Fibroblast of lung (primary cell): ENCODE measurements at regions not wholly inside any gene's neighbourhood (a gene's known extent, or its start where the extent isn't known, plus 50 kb on each side); places are given as distances from the start of the nearest gene placed in this dataset.

Experiments used
- DNase-seq, 2 donors: peaks; one replicate each; pipeline versions ENCODE4 v3.0.0 to v3.0.0-alpha.2; 2010; ENCODE audit warnings: low read depth in 2 of 2
- H2AFZ ChIP-seq: 2 replicates; pipeline ENCODE4 v1.5.1; 2012; ENCODE audit warnings: low read length, control low read depth, inconsistent platforms
- H3K27ac ChIP-seq: 2 replicates; pipeline ENCODE4 v1.5.1; 2011; ENCODE audit warnings: low read length, control low read depth; ENCODE audit not compliant: insufficient read depth
- H3K27me3 ChIP-seq: 2 replicates; pipeline ENCODE4 v1.5.1; 2011; ENCODE audit warnings: mild to moderate bottlenecking, low read length; ENCODE audit not compliant: control insufficient read depth, insufficient read depth
- H3K36me3 ChIP-seq: 2 replicates; pipeline ENCODE4 v1.5.1; 2011; ENCODE audit warnings: low read length; ENCODE audit not compliant: control insufficient read depth, insufficient read depth
- H3K4me1 ChIP-seq: 2 replicates; pipeline ENCODE4 v1.5.1; 2011; ENCODE audit warnings: low read length; ENCODE audit not compliant: control insufficient read depth, insufficient read depth; ENCODE audit errors: extremely low read depth
- H3K4me2 ChIP-seq: 2 replicates; pipeline ENCODE4 v1.5.1; 2011; ENCODE audit warnings: low read length, control low read depth; ENCODE audit not compliant: insufficient read depth; ENCODE audit errors: extremely low read depth
- H3K4me3 ChIP-seq, 4 experiments: fragments of 200-600 bp in 1 of 4; sonication (generic) in 1 of 4; replicated peaks in 1 of 4; 2 replicates each; pipeline ENCODE4 v1.5.1; 2011 to 2016; ENCODE audit warnings: low read length in 4 of 4, low read depth in 3 of 4, mild to moderate bottlenecking in 3 of 4, control low read depth in 2 of 4, inconsistent platforms in 1 of 4, mixed read lengths in 1 of 4; ENCODE audit not compliant: insufficient read depth in 1 of 4; ENCODE audit errors: control extremely low read depth in 1 of 4
- H3K79me2 ChIP-seq: 2 replicates; pipeline ENCODE4 v1.5.1; 2012; ENCODE audit warnings: mild to moderate bottlenecking, low read length, inconsistent platforms; ENCODE audit not compliant: control insufficient read depth, insufficient read depth
- H3K9ac ChIP-seq: 2 replicates; pipeline ENCODE4 v1.5.1; 2011; ENCODE audit warnings: mild to moderate bottlenecking, low read length, control low read depth; ENCODE audit not compliant: insufficient read depth
- H3K9me3 ChIP-seq: 2 replicates; pipeline ENCODE4 v1.5.1; 2012; ENCODE audit warnings: low read depth, low read length; ENCODE audit not compliant: control insufficient read depth, insufficient read depth
- H4K20me1 ChIP-seq: 2 replicates; pipeline ENCODE4 v1.5.1; 2011; ENCODE audit warnings: low read length; ENCODE audit not compliant: control insufficient read depth, insufficient read depth; ENCODE audit errors: extremely low read depth
- CTCF ChIP-seq, 2 donors: IDR thresholded peaks in 1 of 2; conservative IDR thresholded peaks in 1 of 2; 1 replicate in 1 of 2; 2 replicates in 1 of 2; pipeline ENCODE4 v1.5.1; 2011 to 2012; ENCODE audit warnings: low read length in 2 of 2, control low read depth in 1 of 2, inconsistent platforms in 1 of 2, low read depth in 1 of 2, mild to moderate bottlenecking in 1 of 2
- EZH2 ChIP-seq: IDR thresholded peaks from 2 replicates; pipeline ENCODE4 v1.5.1; 2012; ENCODE audit warnings: low read length, control low read depth, mild to moderate bottlenecking; ENCODE audit errors: missing control alignments

GRCh38 chr1:194487172-194487571 is 1300.8 kb upstream of the B3GALT2 start:
- Histone ChIP-seq H3K36me3 (no peaks in the 10 kb centered on the region), H4K20me1 (no peaks in the 10 kb centered on the region), H3K4me3 (no peak overlapping the region)

GRCh38 chr1:194485432-194485831 is 1299.0 kb upstream of the B3GALT2 start:
- DNase-seq, result no peak
- H3K9ac ChIP-seq, result no peak overlapping the region
- no peaks in the 10 kb centered on the region for H3K4me1 ChIP-seq
- H3K4me2 ChIP-seq, result no peak overlapping the region
- H3K9me3 ChIP-seq, result no peaks in the 10 kb centered on the region
- no peaks in the 10 kb centered on the region for H3K36me3 ChIP-seq
- H3K27ac ChIP-seq, result no peak overlapping the region
- no peaks in the 10 kb centered on the region for H4K20me1 ChIP-seq
- H3K79me2 ChIP-seq, result no peaks in the 10 kb centered on the region
- TF ChIP-seq CTCF (conservative IDR thresholded peaks at IDR 0.05 in 1 of 2, IDR thresholded peaks at IDR 0.05 in 1 of 2; ENCODE audit: low read depth in 1 of 2, low read length in 2 of 2) (no peak), EZH2 (no peak)
- no peaks in the 10 kb centered on the region for H3K27me3 ChIP-seq
- no peak overlapping the region for H3K4me3 ChIP-seq
- no peak overlapping the region for H2AFZ ChIP-seq

More at GRCh38 chr1:194487172-194487571, 1300.8 kb upstream of the B3GALT2 start:
- Histone ChIP-seq H3K4me2 (no peak overlapping the region), H2AFZ (no peak overlapping the region), H3K9ac (no peak overlapping the region), H3K79me2 (no peaks in the 10 kb centered on the region), H3K27me3 (no peaks in the 10 kb centered on the region), H3K9me3 (no peaks in the 10 kb centered on the region), H3K4me1 (no peaks in the 10 kb centered on the region), H3K27ac (no peak overlapping the region)
- DNase-seq, result no peak
- TF ChIP-seq CTCF (conservative IDR thresholded peaks at IDR 0.05 in 1 of 2, IDR thresholded peaks at IDR 0.05 in 1 of 2; ENCODE audit: low read depth in 1 of 2, low read length in 2 of 2), result no peak
- TF ChIP-seq EZH2, result no peak

- H3K27me3 ChIP-seq, result no peaks in the 10 kb centered on the region
- H3K27ac ChIP-seq, result no peak overlapping the region
- no peaks in the 10 kb centered on the region for H3K4me1 ChIP-seq
- TF ChIP-seq EZH2 (no peak), CTCF (conservative IDR thresholded peaks at IDR 0.05 in 1 of 2, IDR thresholded peaks at IDR 0.05 in 1 of 2; ENCODE audit: low read depth in 1 of 2, low read length in 2 of 2) (no peak)
- H3K36me3 ChIP-seq, result no peaks in the 10 kb centered on the region
- no peak overlapping the region for H3K4me3 ChIP-seq
- H4K20me1 ChIP-seq, result no peaks in the 10 kb centered on the region
- DNase-seq, result no peak
- no peak overlapping the region for H2AFZ ChIP-seq
- no peaks in the 10 kb centered on the region for H3K79me2 ChIP-seq
- no peak overlapping the region for H3K9ac ChIP-seq
- no peak overlapping the region for H3K4me2 ChIP-seq
- no peaks in the 10 kb centered on the region for H3K9me3 ChIP-seq
Observed at GRCh38 chr1:194478731-194479130, 1292.3 kb upstream of the B3GALT2 start.
